HG03025 (cell line): ENCODE measurements at regions not wholly inside any gene's neighbourhood (a gene's known extent, or its start where the extent isn't known, plus 50 kb on each side); places are given as distances from the start of the nearest gene placed in this dataset.

Experiments
- ATAC-seq: cut with Tn5 transposase; IDR thresholded peaks from one replicate; pipeline ENCODE4 v1.9.1; 2021; ENCODE audit warnings: mild to moderate bottlenecking, moderate library complexity; ENCODE audit not compliant: unreplicated experiment, low FRiP score

GRCh38 chr10:3946234-3947229, 161.5 kb upstream of the KLF6 start:
- no peak for ATAC-seq

- ATAC-seq, result no peak
Observed at GRCh38 chr10:3945026-3945425, 160.0 kb upstream of the KLF6 start.

GRCh38 chr10:3944591-3944990, 159.6 kb upstream of the KLF6 start:
- ATAC-seq, result no peak

GRCh38 chr10:3943695-3944257, 158.8 kb upstream of the KLF6 start:
- no peak for ATAC-seq

- no peak for ATAC-seq
Observed at GRCh38 chr10:3942937-3943489, 158.0 kb upstream of the KLF6 start.

GRCh38 chr10:3941676-3942075, 156.7 kb upstream of the KLF6 start:
- no peak for ATAC-seq

- no peak for ATAC-seq
Observed at GRCh38 chr10:3936422-3937040, 151.5 kb upstream of the KLF6 start.

- no peak for ATAC-seq
Observed at GRCh38 chr10:3935933-3936359, 150.9 kb upstream of the KLF6 start.

- peak; percentile 98 for ATAC-seq
Observed at GRCh38 chr10:3935141-3935540, 150.1 kb upstream of the KLF6 start.

- ATAC-seq, result no peak
Observed at GRCh38 chr10:3933733-3934132, 148.7 kb upstream of the KLF6 start.

GRCh38 chr10:3932597-3933375, 147.8 kb upstream of the KLF6 start:
- ATAC-seq, result no peak

GRCh38 chr10:3931901-3932300, 146.9 kb upstream of the KLF6 start:
- no peak for ATAC-seq

GRCh38 chr10:3931224-3931623, 146.2 kb upstream of the KLF6 start:
- no peak for ATAC-seq

GRCh38 chr10:3928569-3928968, 143.6 kb upstream of the KLF6 start:
- no peak for ATAC-seq

GRCh38 chr10:3928078-3928477, 143.1 kb upstream of the KLF6 start:
- ATAC-seq, result no peak

GRCh38 chr10:3926675-3927525, 141.9 kb upstream of the KLF6 start:
- ATAC-seq, result no peak

- ATAC-seq, result no peak
Observed at GRCh38 chr10:3926258-3926657, 141.2 kb upstream of the KLF6 start.

GRCh38 chr10:3925184-3925583, 140.2 kb upstream of the KLF6 start:
- no peak for ATAC-seq

GRCh38 chr10:3924344-3924743, 139.3 kb upstream of the KLF6 start:
- no peak for ATAC-seq
